ENCODE measurements at regions not wholly inside any gene's neighbourhood (a gene's known extent, or its start where the extent isn't known, plus 50 kb on each side); places are given as distances from the start of the nearest gene placed in this dataset.

DNA sequence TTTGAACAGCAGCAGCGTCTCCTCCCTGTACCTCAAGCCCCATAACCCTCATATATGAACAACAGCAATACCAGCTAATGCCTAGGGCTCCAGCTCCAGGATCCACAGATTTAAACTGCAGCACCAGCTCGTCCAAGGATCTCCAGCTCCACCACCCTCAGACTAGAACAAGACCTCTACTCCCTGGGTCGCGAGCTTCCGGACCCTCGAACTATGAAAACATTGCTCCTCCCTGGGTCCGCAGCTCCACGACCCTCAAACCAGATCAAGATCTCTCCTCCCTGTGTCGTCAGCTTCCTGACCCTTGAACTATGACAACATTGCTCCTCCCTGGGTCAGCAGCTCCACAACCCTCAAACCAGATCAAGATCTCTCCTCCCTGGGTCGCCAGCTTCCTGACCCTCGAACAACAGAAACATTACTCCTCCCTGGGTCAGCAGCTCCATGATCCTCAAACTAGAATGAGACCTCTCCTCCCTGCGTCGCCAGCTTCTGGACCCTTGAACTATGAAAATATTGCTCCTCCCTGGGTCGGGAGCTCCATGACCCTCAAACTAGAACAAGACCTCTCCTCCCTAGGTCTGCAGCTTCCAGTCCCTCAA lies 339.0 kb upstream of the SULF2 start:
- TF ChIP-seq, protein P1, sequence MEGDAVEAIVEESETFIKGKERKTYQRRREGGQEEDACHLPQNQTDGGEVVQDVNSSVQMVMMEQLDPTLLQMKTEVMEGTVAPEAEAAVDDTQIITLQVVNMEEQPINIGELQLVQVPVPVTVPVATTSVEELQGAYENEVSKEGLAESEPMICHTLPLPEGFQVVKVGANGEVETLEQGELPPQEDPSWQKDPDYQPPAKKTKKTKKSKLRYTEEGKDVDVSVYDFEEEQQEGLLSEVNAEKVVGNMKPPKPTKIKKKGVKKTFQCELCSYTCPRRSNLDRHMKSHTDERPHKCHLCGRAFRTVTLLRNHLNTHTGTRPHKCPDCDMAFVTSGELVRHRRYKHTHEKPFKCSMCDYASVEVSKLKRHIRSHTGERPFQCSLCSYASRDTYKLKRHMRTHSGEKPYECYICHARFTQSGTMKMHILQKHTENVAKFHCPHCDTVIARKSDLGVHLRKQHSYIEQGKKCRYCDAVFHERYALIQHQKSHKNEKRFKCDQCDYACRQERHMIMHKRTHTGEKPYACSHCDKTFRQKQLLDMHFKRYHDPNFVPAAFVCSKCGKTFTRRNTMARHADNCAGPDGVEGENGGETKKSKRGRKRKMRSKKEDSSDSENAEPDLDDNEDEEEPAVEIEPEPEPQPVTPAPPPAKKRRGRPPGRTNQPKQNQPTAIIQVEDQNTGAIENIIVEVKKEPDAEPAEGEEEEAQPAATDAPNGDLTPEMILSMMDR (IDR thresholded peaks at IDR 0.05): no peak
- TF ChIP-seq POLR2A (IDR thresholded peaks at IDR 0.05): no peak
